Neural progenitor cell (in vitro differentiated cells): ENCODE measurements at regions not wholly inside any gene's neighbourhood (a gene's known extent, or its start where the extent isn't known, plus 50 kb on each side); places are given as distances from the start of the nearest gene placed in this dataset.

ENCODE experiments used
- CTCF ChIP-seq: fragments of 200-600 bp; sonication (generic); IDR thresholded peaks from 2 replicates; pipeline ENCODE4 v1.5.1; 2017; ENCODE audit warnings: antibody characterized with exemption, mild to moderate bottlenecking
- EZH2 ChIP-seq: fragments of 200-600 bp; sonication (generic); IDR thresholded peaks from 2 replicates; pipeline ENCODE4 v1.6.1; 2017; ENCODE audit warnings: antibody characterized with exemption, mild to moderate bottlenecking, moderate library complexity

GRCh38 chr17:65346166-65346565 lies 209.0 kb downstream of the RGS9 start:
- no peak for TF ChIP-seq CTCF
- no peak for TF ChIP-seq EZH2
